Common myeloid progenitor, CD34-positive (primary cell): ENCODE measurements at regions not wholly inside any gene's neighbourhood (a gene's known extent, or its start where the extent isn't known, plus 50 kb on each side); places are given as distances from the start of the nearest gene placed in this dataset.
A peak's percentile ranks its signal among the peaks of the same experiment; 100 is the strongest.

Experiments used
- CTCF ChIA-PET: fragments of 350-600 bp; sonication (Branson Sonifier 250); formaldehyde crosslinking; loops from one replicate; lab custom pipeline; 2021; ENCODE audit warnings: antibody characterized with exemption; lab: Charles Lee
- POLR2A ChIA-PET: fragments of 350-600 bp; sonication (Branson Sonifier 250); formaldehyde crosslinking; loops from one replicate; lab custom pipeline; 2021; ENCODE audit warnings: antibody characterized with exemption; lab: Charles Lee
- DNase-seq, 3 donors: peaks; one replicate each; pipeline versions ENCODE4 v3.0.0 to v3.0.0-alpha.2; 2013
- H3K27ac ChIP-seq, 2 experiments: 1 replicate in 1 of 2; 2 replicates in 1 of 2; pipeline ENCODE4 v1.7.0; 2013; ENCODE audit warnings: inconsistent platforms in 2 of 2, low read length in 2 of 2, mild to moderate bottlenecking in 2 of 2, low read depth in 1 of 2, moderate library complexity in 1 of 2; ENCODE audit not compliant: severe bottlenecking in 2 of 2, insufficient read depth in 1 of 2, poor library complexity in 1 of 2
- H3K27me3 ChIP-seq, 5 experiments: replicated peaks in 2 of 5; 1 replicate in 3 of 5; 2 replicates in 2 of 5; pipeline versions ENCODE4 v1.6.1 to v1.7.0; 2013; ENCODE audit warnings: low read length in 4 of 5, mild to moderate bottlenecking in 2 of 5, moderate library complexity in 2 of 5, inconsistent platforms in 1 of 5; ENCODE audit not compliant: insufficient read depth in 5 of 5, control insufficient read depth in 4 of 5
- H3K36me3 ChIP-seq, 4 experiments: 1 replicate in 2 of 4; 2 replicates in 2 of 4; pipeline versions ENCODE4 v1.6.1 to v1.7.0; 2013; ENCODE audit warnings: low read length in 3 of 4, control low read depth in 1 of 4, mild to moderate bottlenecking in 1 of 4; ENCODE audit not compliant: control insufficient read depth in 4 of 4, insufficient read depth in 4 of 4
- H3K4me1 ChIP-seq, 4 experiments: 1 replicate in 3 of 4; 2 replicates in 1 of 4; pipeline versions ENCODE4 v1.6.1 to v1.7.1; 2013; ENCODE audit warnings: low read length in 3 of 4, mild to moderate bottlenecking in 3 of 4, control low read depth in 1 of 4, inconsistent platforms in 1 of 4, moderate library complexity in 1 of 4; ENCODE audit not compliant: control insufficient read depth in 4 of 4, insufficient read depth in 4 of 4; ENCODE audit errors: control extremely low read depth in 1 of 4
- H3K4me3 ChIP-seq, 7 experiments: 1 replicate in 4 of 7; 2 replicates in 3 of 7; pipeline versions ENCODE4 v1.5.1 to v1.7.0; 2013; ENCODE audit warnings: mild to moderate bottlenecking in 7 of 7, low read length in 6 of 7, moderate library complexity in 6 of 7, inconsistent platforms in 2 of 7, low read depth in 2 of 7, control low read depth in 1 of 7; ENCODE audit not compliant: insufficient read depth in 4 of 7, control insufficient read depth in 1 of 7; ENCODE audit errors: extremely low read depth in 1 of 7
- H3K9me3 ChIP-seq, 5 experiments: 1 replicate in 4 of 5; 2 replicates in 1 of 5; pipeline versions ENCODE4 v1.6.1 to v1.7.1; 2013; ENCODE audit warnings: low read length in 4 of 5, mild to moderate bottlenecking in 2 of 5, inconsistent platforms in 1 of 5, low read depth in 1 of 5, moderate library complexity in 1 of 5; ENCODE audit not compliant: control insufficient read depth in 4 of 5, insufficient read depth in 2 of 5; ENCODE audit errors: control extremely low read depth in 1 of 5
- WGBS: methylation state at CpG from one replicate; pipeline ENCODE4 v1.1.5; 2013; ENCODE audit not compliant: insufficient coverage; 5-methylcytosine and 5-hydroxymethylcytosine counted together

DNA sequence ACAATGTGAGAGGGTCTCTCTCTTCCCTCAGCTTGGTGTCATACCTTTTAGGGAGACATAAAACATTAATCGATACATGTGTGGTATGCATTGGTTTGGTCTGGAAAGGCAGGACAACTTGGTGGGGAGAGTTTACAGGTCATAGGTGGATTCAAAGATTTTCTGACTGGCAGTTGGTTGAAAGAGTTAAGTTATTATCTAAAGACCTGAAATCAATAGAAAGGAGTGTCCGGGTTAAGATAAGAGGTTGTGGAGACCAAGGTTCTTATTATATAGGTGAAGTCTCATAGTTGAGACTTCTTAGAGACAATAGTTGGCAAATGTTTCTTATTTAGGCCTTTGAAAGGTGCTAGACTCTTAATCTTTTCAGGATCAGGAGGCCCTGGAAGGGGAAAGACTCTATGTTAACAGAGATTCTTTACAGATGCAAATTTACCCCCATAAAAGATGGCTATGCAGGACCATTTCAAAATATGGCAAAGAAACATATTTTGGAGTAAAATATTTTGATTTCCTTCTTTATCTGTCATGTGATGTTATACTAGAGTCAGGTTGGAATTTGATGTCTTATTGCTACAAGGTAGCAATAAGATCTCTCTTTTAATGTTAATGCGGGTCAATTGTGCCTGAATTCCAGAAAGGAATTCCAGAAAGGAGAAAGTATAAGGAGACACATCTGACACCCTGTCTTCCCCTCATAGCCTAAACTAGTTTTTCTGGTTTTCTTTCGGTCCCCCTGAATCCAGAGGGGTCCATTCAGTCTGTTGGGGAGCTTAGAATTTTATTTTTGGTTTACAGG is 59.2 kb upstream of the RCBTB2 start:
- Histone ChIP-seq H3K27me3 (peaks cover 0 to 5% (median 0%) of the 10 kb centered on the region in 5 experiments), H3K4me3 (no peak overlapping the region), H3K4me1 (peaks cover 2 to 14% (median 7%) of the 10 kb centered on the region in 4 experiments), H3K27ac (no peak overlapping the region), H3K9me3 (peaks cover 0 to 8% (median 0%) of the 10 kb centered on the region in 5 experiments), H3K36me3 (no peaks in the 10 kb centered on the region)
- ChIA-PET CTCF (interaction anchor here (0.8 to 8.5 kb wide), 9 partner anchors 10 to 259 kb away, joined by 3 to 176 read pairs (median 3); no protein-coding TSS in a partner anchor), POLR2A (interaction anchor here (0.6 kb wide), 1 partner anchor 147 kb away, joined by 3 read pairs; no protein-coding TSS in a partner anchor)
- 100% methylated on average over 2 of the region's 4 CpGs for WGBS
- no peak for DNase-seq

DNA sequence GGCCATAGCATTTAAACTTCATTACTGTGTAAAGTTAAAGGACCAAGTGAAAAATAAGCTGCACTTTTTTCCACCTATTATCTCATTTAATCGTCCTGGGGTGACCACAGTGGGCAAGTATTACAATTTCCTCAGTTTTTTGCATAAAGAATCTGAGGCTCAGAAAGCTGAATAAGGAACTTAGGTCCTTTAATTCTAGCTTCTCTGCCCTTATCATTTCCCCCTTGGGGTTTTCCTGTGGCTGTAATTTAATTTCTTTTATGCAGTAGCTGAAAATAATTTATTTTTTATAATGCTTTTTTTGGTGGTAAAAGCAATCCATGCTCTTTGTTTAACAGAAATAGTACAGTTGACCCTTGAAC is 59.8 kb upstream of the RCBTB2 start:
- DNase-seq = peak in 2 of 3 donors; percentile 29 to 37
- peaks cover 0 to 5% (median 0%) of the 10 kb centered on the region in 5 experiments for H3K27me3 ChIP-seq
- POLR2A ChIA-PET = interaction anchor here (0.6 kb wide), 1 partner anchor 147 kb away, joined by 3 read pairs; no protein-coding TSS in a partner anchor
- H3K4me1 ChIP-seq = peaks cover 2 to 14% (median 7%) of the 10 kb centered on the region in 4 experiments
- WGBS = 0% methylated on average over 1 of the region's 1 CpG
- no peaks in the 10 kb centered on the region for H3K36me3 ChIP-seq
- CTCF ChIA-PET = interaction anchor here (0.8 to 8.5 kb wide), 9 partner anchors 11 to 259 kb away, joined by 3 to 176 read pairs (median 3); no protein-coding TSS in a partner anchor
- H3K4me3 ChIP-seq = no peak overlapping the region
- peaks cover 0 to 14% (median 0%) of the 10 kb centered on the region in 5 experiments for H3K9me3 ChIP-seq
- H3K27ac ChIP-seq = no peak overlapping the region

DNA sequence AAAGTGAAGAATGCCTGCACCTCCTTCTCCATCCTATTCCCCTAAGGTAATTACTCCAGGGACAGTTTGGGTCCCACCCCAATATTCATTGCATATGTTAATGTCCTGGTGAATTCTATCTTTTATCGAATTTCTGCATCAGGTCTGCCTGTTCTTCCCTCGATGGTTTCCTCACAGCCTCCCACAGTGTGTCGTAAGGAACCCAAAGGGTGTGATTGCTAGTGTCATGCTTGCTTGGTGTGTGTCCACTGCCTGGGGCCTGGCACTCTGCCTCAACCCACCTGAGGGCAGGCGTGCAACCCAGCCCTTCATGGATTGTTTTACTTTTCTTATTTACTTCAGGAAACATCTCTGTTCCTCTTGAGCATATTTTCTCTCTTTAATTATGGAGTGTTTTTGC is 60.2 kb upstream of the CYSLTR2 start:
- H3K4me3 ChIP-seq = no peak overlapping the region
- peaks cover 0 to 5% (median 0%) of the 10 kb centered on the region in 5 experiments for H3K27me3 ChIP-seq
- POLR2A ChIA-PET = no interaction called here
- peaks cover 2 to 14% (median 7%) of the 10 kb centered on the region in 4 experiments for H3K4me1 ChIP-seq
- CTCF ChIA-PET = interaction anchor here (0.9 to 8.9 kb wide), 10 partner anchors 11 to 260 kb away, joined by 3 to 176 read pairs (median 7); no protein-coding TSS in a partner anchor
- peaks cover 0 to 17% (median 1%) of the 10 kb centered on the region in 5 experiments for H3K9me3 ChIP-seq
- 87% methylated on average over 4 of the region's 4 CpGs for WGBS
- H3K27ac ChIP-seq = no peak overlapping the region
- no peak for DNase-seq
- H3K36me3 ChIP-seq = no peaks in the 10 kb centered on the region

DNA sequence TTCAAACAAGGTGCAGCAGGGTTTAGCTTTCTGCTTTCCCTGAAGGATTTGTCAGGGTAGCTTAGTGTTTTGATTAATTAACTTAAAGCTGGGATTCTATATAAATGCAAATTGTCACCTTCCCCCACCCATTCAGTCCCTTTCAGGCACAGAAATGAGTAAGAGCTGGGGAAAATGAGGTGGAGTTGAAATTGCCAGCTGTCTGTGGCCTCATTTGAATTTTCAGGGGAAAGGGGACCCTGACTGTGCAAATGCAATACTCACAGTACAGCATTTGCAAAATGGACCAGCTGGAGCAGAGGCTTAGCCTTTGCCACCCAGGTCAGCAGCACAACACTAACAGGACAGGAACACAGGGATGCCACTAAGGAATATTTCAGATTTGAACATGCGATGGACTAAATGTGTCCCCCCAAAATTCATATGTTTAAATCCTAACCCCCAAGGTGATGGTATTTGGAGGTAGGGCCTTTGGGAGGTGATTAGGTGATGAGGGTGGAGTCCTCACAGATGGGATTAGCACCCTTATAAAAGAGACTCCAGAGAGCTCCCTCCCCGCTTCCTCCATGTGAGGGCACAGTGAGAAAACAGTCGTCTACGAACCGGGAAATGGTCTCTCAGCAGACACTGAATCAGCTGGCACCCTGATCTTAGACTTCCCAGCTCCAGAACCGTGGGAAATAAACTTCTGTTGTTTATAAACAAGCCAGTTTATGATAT is 59.5 kb upstream of the CYSLTR2 start:
- 87% methylated on average over 4 of the region's 6 CpGs for WGBS
- DNase-seq = no peak
- CTCF ChIA-PET = interaction anchor here (0.9 to 8.9 kb wide), 9 partner anchors 11 to 260 kb away, joined by 3 to 176 read pairs (median 10); no protein-coding TSS in a partner anchor
- POLR2A ChIA-PET = no interaction called here
- Histone ChIP-seq H3K9me3 (peaks cover 0 to 15% (median 1%) of the 10 kb centered on the region in 5 experiments), H3K36me3 (no peaks in the 10 kb centered on the region), H3K27me3 (peaks cover 0 to 5% (median 0%) of the 10 kb centered on the region in 5 experiments), H3K4me3 (no peak overlapping the region), H3K27ac (no peak overlapping the region), H3K4me1 (peaks cover 2 to 14% (median 7%) of the 10 kb centered on the region in 4 experiments)

DNA sequence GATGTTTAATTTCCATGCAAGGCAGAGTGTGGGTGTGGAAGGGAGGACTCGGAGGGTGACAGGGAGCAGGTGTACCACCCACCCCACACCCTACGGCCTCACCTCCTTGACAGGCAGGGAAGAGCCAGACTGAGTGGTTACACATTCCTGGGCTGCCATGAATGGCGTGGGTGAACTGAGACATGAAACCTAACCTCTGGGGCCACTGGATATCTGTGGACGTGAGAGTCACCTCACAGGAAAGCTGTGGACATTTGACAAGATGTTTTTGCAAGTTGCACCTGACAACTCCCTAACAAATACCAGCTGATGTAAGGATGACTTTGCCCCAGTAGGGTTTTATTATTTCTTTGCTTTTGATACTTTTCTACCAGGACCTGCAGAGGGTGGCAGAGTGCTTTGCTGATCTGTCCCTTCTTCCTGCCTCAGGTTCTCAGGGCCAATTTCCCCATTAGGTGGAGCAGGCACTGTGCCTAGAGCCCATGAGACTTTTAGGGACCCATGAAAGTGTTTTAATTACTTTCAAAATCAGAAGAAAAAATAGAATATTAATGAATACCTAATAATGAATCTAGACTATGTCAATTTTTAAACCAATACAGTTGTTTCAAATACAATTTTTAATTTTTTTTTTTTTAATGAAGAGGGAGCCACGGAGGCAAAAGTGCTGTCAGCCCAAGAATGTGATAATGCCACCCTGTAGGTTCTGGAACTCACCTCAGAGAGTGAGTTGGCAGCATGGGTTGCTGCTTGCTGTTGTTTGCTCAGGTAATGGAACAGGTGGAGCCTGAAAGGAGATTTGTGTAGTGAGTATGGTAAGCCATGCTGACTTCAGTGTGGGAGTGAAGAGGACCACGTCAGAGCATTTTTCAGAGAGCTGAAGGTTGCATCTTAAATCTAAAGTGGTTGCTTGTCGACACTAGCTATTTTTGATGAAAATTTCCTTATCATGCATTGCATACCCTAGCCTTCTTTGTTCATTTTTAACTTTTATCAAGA is 58.0 kb upstream of the CYSLTR2 start:
- WGBS = 42% methylated on average over 2 of the region's 7 CpGs
- DNase-seq = peak; percentile 85 to 91 (median 88)
- POLR2A ChIA-PET = interaction anchor here (0.6 to 1.0 kb wide), 2 partner anchors 17 to 173 kb away, joined by 4 to 5 read pairs; no protein-coding TSS in a partner anchor

More for the DNA sequence above, 58.0 kb upstream of the CYSLTR2 start:
- no peak overlapping the region for H3K27ac ChIP-seq
- no peaks in the 10 kb centered on the region for H3K36me3 ChIP-seq
- peaks cover 2 to 17% (median 13%) of the 10 kb centered on the region in 4 experiments for H3K4me1 ChIP-seq
- peaks cover 0 to 15% (median 1%) of the 10 kb centered on the region in 5 experiments for H3K9me3 ChIP-seq
- CTCF ChIA-PET = interaction anchor here (0.6 to 8.9 kb wide), 17 partner anchors 13 to 262 kb away, joined by 3 to 176 read pairs (median 5); no protein-coding TSS in a partner anchor
- no peak overlapping the region for H3K4me3 ChIP-seq
- H3K27me3 ChIP-seq = peaks cover 0 to 5% (median 0%) of the 10 kb centered on the region in 5 experiments
